AG04449 (cell line): ENCODE measurements at regions not wholly inside any gene's neighbourhood (a gene's known extent, or its start where the extent isn't known, plus 50 kb on each side); places are given as distances from the start of the nearest gene placed in this dataset.

ENCODE experiments used
- CTCF ChIA-PET: fragments of 350-600 bp; formaldehyde crosslinking; extraction: SDS; loops from one replicate; lab custom pipeline; 2021; ENCODE audit warnings: antibody characterized with exemption; lab: Yijun Ruan, JAX
- POLR2A ChIA-PET: fragments of 400-600, 350-600 bp; formaldehyde crosslinking; extraction: SDS; loops from one replicate; lab custom pipeline; 2020; ENCODE audit warnings: antibody characterized with exemption, inconsistent platforms; lab: Yijun Ruan, JAX
- DNase-seq: peaks from one replicate; pipeline ENCODE4 v3.0.0-alpha.2; 2010; ENCODE audit warnings: low read depth, low spot score
- H3K4me3 ChIP-seq: 2 replicates; pipeline ENCODE4 v1.5.1; 2011; ENCODE audit warnings: low read depth, mild to moderate bottlenecking, control low read depth, low read length
- CTCF ChIP-seq: IDR thresholded peaks from one replicate; pipeline ENCODE4 v1.5.1; 2011; ENCODE audit warnings: mild to moderate bottlenecking, moderate library complexity, low read length, control low read depth, inconsistent platforms; ENCODE audit not compliant: insufficient read depth; ENCODE audit errors: missing control alignments

GRCh38 chr3:68234076-68234780 lies 579.8 kb upstream of the SUCLG2 start:
- DNase-seq: no peak
- ChIA-PET POLR2A (no interaction called here), CTCF (no interaction called here)
- no peak overlapping the region for H3K4me3 ChIP-seq
- no peak for TF ChIP-seq CTCF

- no peak overlapping the region for H3K4me3 ChIP-seq
- no peak for TF ChIP-seq CTCF
- ChIA-PET POLR2A (no interaction called here), CTCF (no interaction called here)
- no peak for DNase-seq
Observed at GRCh38 chr3:68228856-68229255, 574.4 kb upstream of the SUCLG2 start.

- no peak for TF ChIP-seq CTCF
- ChIA-PET POLR2A (no interaction called here), CTCF (no interaction called here)
- DNase-seq: no peak
- no peak overlapping the region for H3K4me3 ChIP-seq
Observed at GRCh38 chr3:68220832-68221231, 566.4 kb upstream of the SUCLG2 start.

GRCh38 chr3:68211637-68212036 lies 557.2 kb upstream of the SUCLG2 start:
- ChIA-PET POLR2A (no interaction called here), CTCF (no interaction called here)
- no peak for DNase-seq
- no peak overlapping the region for H3K4me3 ChIP-seq
- TF ChIP-seq CTCF: no peak

- CTCF ChIA-PET: no interaction called here
- POLR2A ChIA-PET: no interaction called here
- no peak overlapping the region for H3K4me3 ChIP-seq
- no peak for TF ChIP-seq CTCF
- no peak for DNase-seq
Observed at GRCh38 chr3:68210635-68211034, 556.2 kb upstream of the SUCLG2 start.

- no peak for DNase-seq
- no peak overlapping the region for H3K4me3 ChIP-seq
- TF ChIP-seq CTCF: no peak
- CTCF ChIA-PET: no interaction called here
- POLR2A ChIA-PET: no interaction called here
Observed at GRCh38 chr3:68207327-68207726, 552.9 kb upstream of the SUCLG2 start.
